Heart right ventricle (tissue), 16 donors: ENCODE measurements at regions not wholly inside any gene's neighbourhood (a gene's known extent, or its start where the extent isn't known, plus 50 kb on each side); places are given as distances from the start of the nearest gene placed in this dataset.

Source experiments
- ATAC-seq, 8 donors: fragments of 200-7000 bp; cut with Tn5 transposase; one replicate each; pipeline ENCODE4 v1.9.1; 2020; ENCODE audit warnings: mild to moderate bottlenecking in 8 of 8, moderate library complexity in 8 of 8, moderate number of reproducible peaks in 1 of 8
- DNase-seq, 2 donors: peaks; one replicate each; pipeline ENCODE4 v3.0.0-alpha.2; 2020
- H3K27ac ChIP-seq, 10 donors: fragments of 200-600 bp; sonication (generic) in 2 of 10; one replicate each; pipeline versions ENCODE4 v1.5.0 to v1.8.0; 2020 to 2022; ENCODE audit warnings: mild to moderate bottlenecking in 3 of 10
- H3K27me3 ChIP-seq, 7 donors: fragments of 200-600 bp; one replicate each; pipeline ENCODE4 v1.8.0; 2021 to 2022; ENCODE audit warnings: mild to moderate bottlenecking in 2 of 7
- H3K36me3 ChIP-seq, 9 donors: fragments of 200-600 bp; sonication (generic) in 1 of 9; one replicate each; pipeline versions ENCODE4 v1.5.0 to v1.8.0; 2020 to 2022; ENCODE audit warnings: mild to moderate bottlenecking in 2 of 9
- H3K4me1 ChIP-seq, 9 donors: fragments of 200-600 bp; sonication (generic) in 1 of 9; one replicate each; pipeline versions ENCODE4 v1.5.0 to v1.8.0; 2020 to 2022; ENCODE audit warnings: mild to moderate bottlenecking in 4 of 9
- H3K4me3 ChIP-seq, 10 donors: fragments of 200-600 bp; sonication (generic) in 2 of 10; one replicate each; pipeline versions ENCODE4 v1.5.0 to v1.8.0; 2020 to 2022; ENCODE audit warnings: mild to moderate bottlenecking in 7 of 10, moderate library complexity in 2 of 10
- H3K9me3 ChIP-seq, 11 donors: fragments of 200-600 bp in 10 of 11; sonication (generic) in 2 of 11; one replicate each; pipeline versions ENCODE4 v1.5.0 to v1.8.0; 2013 to 2022; ENCODE audit warnings: mild to moderate bottlenecking in 2 of 11, control low read depth in 1 of 11, moderate library complexity in 1 of 11
- CTCF ChIP-seq, 9 donors: fragments of 200-600 bp; sonication (generic) in 2 of 9; IDR thresholded peaks; one replicate each; pipeline versions ENCODE4 v1.5.0 to v1.8.0; 2021 to 2022; ENCODE audit warnings: antibody characterized with exemption in 9 of 9, mild to moderate bottlenecking in 5 of 9, moderate library complexity in 1 of 9
- WGBS, 2 donors: extraction: QIAGEN DNeasy Blood & Tissue Kit; methylation state at CpG; one replicate each; pipeline ENCODE4 v1.1.7; 2013; ENCODE audit warnings: inconsistent platforms in 1 of 2; 5-methylcytosine and 5-hydroxymethylcytosine counted together
- intact Hi-C, 10 donors: fragments of 100-400 bp; cut with DNase I; formaldehyde crosslinking; loops; one replicate each; pipeline versions ENCODE4 v1.11.1 to v1.14.2; 2022
- donor health status: Arrhythmogenic right ventricular cardiomyopathy.
- donor health status: ischemic (EF 13 %, LVEDD 7.1; RV severe dilation, severe dysfunction).
- donor health status: healthy with polysubstance abuse.
- donor health status: DM: no; HTN: yes; CAD: no.
- donor health status: DM: no; HTN: no; CAD: no.
- donor health status: ischemic (EF 25% LVEDD 6.9; RV normal size, moderate dysfunction).
- donor health status: ischemic (EF 25% LVEDD 5.7; RV mildly dilated, moderate dysfunction).
- donor health status: healthy.
- donor health status: DM: yes; HTN: yes; CAD: no.
- donor health status: Ischemic cardiomyopathy.
- donor health status: ischemic (EF 35%, LVEDD 5.7; RV mildly dilated, moderate dysfunction).
- donor health status: nonischemic (EF 11% LVEDD 7.7; RV severe dilation, severe dysfunction).
- donor health status: DM: yes; HTN: yes; CAD: no.
- donor health status: PGD.
- donor health status: ischemic (EF 29% LVEDD 5.4; RV normal size, mild dysfunction).
- donor health status: nonischemic (EF 23%, LVEDD 6.1; RV moderate dilation, normal function).

GRCh38 chr12:3980504-3981272 lies 107.5 kb upstream of the PARP11 start:
- H3K4me1 ChIP-seq: no peaks in the 10 kb centered on the region
- WGBS, 2 donors: 65 to 70% methylated on average over 11 of the region's 11 CpGs
- H3K36me3 ChIP-seq: no peaks in the 10 kb centered on the region
- H3K27ac ChIP-seq: no peak overlapping the region
- no peak overlapping the region for H3K4me3 ChIP-seq
- H3K27me3 ChIP-seq: peaks cover 0 to 9% (median 0%) of the 10 kb centered on the region in 7 donors
- no peak for ATAC-seq
- TF ChIP-seq CTCF (IDR thresholded peaks at IDR 0.05): no peak
- H3K9me3 ChIP-seq: peaks cover 0 to 21% (median 15%) of the 10 kb centered on the region in 11 donors
- no peak for DNase-seq
- intact Hi-C loops: loop anchor here in 1 of 10 donors (10.0 kb wide), 1 partner anchor 96 kb away; no protein-coding TSS in a partner anchor

DNA sequence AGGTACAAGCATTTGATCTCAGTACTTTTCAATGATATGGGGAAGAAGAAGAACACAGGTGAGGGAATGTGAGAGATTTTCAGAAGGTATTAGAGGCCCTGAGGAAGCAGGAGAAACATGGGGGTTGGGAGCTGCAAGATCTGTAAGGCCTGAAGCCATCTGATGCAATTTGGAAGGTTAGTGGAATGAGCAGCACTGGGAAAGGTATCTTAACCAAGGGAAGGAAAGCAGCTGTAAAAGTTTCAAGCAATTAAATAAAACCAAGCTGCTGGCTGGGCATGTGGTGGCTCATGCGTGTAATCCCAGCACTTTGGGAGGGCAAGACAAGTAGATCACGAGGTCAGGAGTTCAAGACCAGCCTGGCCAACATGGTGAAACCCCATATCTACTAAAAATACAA lies 104.4 kb upstream of the PARP11 start:
- intact Hi-C loops: no loop called here

GRCh38 chr12:3976351-3976938 lies 103.2 kb upstream of the PARP11 start:
- Histone ChIP-seq H3K27ac (no peak overlapping the region), H3K9me3 (no peaks in the 10 kb centered on the region), H3K4me1 (peaks cover 0 to 20% (median 0%) of the 10 kb centered on the region in 9 donors), H3K4me3 (no peak overlapping the region), H3K36me3 (no peaks in the 10 kb centered on the region), H3K27me3 (peaks cover 0 to 14% (median 0%) of the 10 kb centered on the region in 7 donors)
- ATAC-seq (no peak), DNase-seq (no peak)
- intact Hi-C loops: no loop called here
- 77 to 78% methylated on average over 5 of the region's 5 CpGs for WGBS, 2 donors
- no peak for TF ChIP-seq CTCF (IDR thresholded peaks at IDR 0.05)

More for the DNA sequence above, 104.4 kb upstream of the PARP11 start:
- H3K27me3 ChIP-seq: peaks cover 0 to 10% (median 0%) of the 10 kb centered on the region in 7 donors
- H3K27ac ChIP-seq: no peak overlapping the region
- 86 to 87% methylated on average over 2 of the region's 2 CpGs for WGBS, 2 donors
- H3K4me3 ChIP-seq: no peak overlapping the region
- no peaks in the 10 kb centered on the region for H3K36me3 ChIP-seq
- TF ChIP-seq CTCF (IDR thresholded peaks at IDR 0.05): no peak
- peaks cover 0 to 20% (median 0%) of the 10 kb centered on the region in 9 donors for H3K4me1 ChIP-seq
- DNase-seq: no peak
- no peak for ATAC-seq
- peaks cover 0 to 2% (median 0%) of the 10 kb centered on the region in 11 donors for H3K9me3 ChIP-seq

- Histone ChIP-seq H3K36me3 (no peaks in the 10 kb centered on the region), H3K4me3 (no peak overlapping the region), H3K27ac (no peak overlapping the region), H3K4me1 (peaks cover 0 to 20% (median 0%) of the 10 kb centered on the region in 9 donors), H3K9me3 (no peaks in the 10 kb centered on the region), H3K27me3 (peaks cover 0 to 10% (median 0%) of the 10 kb centered on the region in 7 donors)
- intact Hi-C loops: no loop called here
- WGBS, 2 donors: 65 to 70% methylated on average over 3 of the region's 3 CpGs
- ATAC-seq (no peak), DNase-seq (no peak)
- TF ChIP-seq CTCF (IDR thresholded peaks at IDR 0.05): no peak
These were observed 102.5 kb upstream of the PARP11 start for GRCh38 chr12:3975652-3976051.
